HG03039 (cell line): ENCODE measurements at regions not wholly inside any gene's neighbourhood (a gene's known extent, or its start where the extent isn't known, plus 50 kb on each side); places are given as distances from the start of the nearest gene placed in this dataset.

Experiments
- ATAC-seq: cut with Tn5 transposase; IDR thresholded peaks from one replicate; pipeline ENCODE4 v1.9.1; 2021; ENCODE audit warnings: mild to moderate bottlenecking, moderate library complexity; ENCODE audit not compliant: unreplicated experiment

- no peak for ATAC-seq
Measured at GRCh38 chr11:92276773-92277172, 52.2 kb downstream of the FAT3 start.

- no peak for ATAC-seq
Measured at GRCh38 chr11:92277871-92278270, 53.3 kb downstream of the FAT3 start.

GRCh38 chr11:92278791-92279433, 54.3 kb downstream of the FAT3 start:
- ATAC-seq = no peak

GRCh38 chr11:92284107-92284506, 59.5 kb downstream of the FAT3 start:
- no peak for ATAC-seq

GRCh38 chr11:92284558-92284957, 59.9 kb downstream of the FAT3 start:
- no peak for ATAC-seq

GRCh38 chr11:92285776-92286175, 61.2 kb downstream of the FAT3 start:
- no peak for ATAC-seq

- no peak for ATAC-seq
Measured at GRCh38 chr11:92286709-92287108, 62.1 kb downstream of the FAT3 start.

- no peak for ATAC-seq
Measured at GRCh38 chr11:92295175-92296137, 70.8 kb downstream of the FAT3 start.

- ATAC-seq = no peak
Measured at GRCh38 chr11:92296138-92296515, 71.5 kb downstream of the FAT3 start.

GRCh38 chr11:92297567-92298553, 73.2 kb downstream of the FAT3 start:
- no peak for ATAC-seq

GRCh38 chr11:92300876-92301275, 76.3 kb downstream of the FAT3 start:
- no peak for ATAC-seq

- ATAC-seq = no peak
Measured at GRCh38 chr11:92302770-92303169, 78.2 kb downstream of the FAT3 start.

- ATAC-seq = no peak
Measured at GRCh38 chr11:92304271-92304670, 79.7 kb downstream of the FAT3 start.

- ATAC-seq = no peak
Measured at GRCh38 chr11:92306966-92307510, 82.4 kb downstream of the FAT3 start.

GRCh38 chr11:92308366-92308765, 83.7 kb downstream of the FAT3 start:
- no peak for ATAC-seq

GRCh38 chr11:92311616-92312449, 87.2 kb downstream of the FAT3 start:
- no peak for ATAC-seq

- ATAC-seq = no peak
Measured at GRCh38 chr11:92313784-92314183, 89.2 kb downstream of the FAT3 start.

- ATAC-seq = no peak
Measured at GRCh38 chr11:92314499-92314898, 89.9 kb downstream of the FAT3 start.

- ATAC-seq = no peak
Measured at GRCh38 chr11:92316106-92316809, 91.6 kb downstream of the FAT3 start.
